ENCODE measurements at regions not wholly inside any gene's neighbourhood (a gene's known extent, or its start where the extent isn't known, plus 50 kb on each side); places are given as distances from the start of the nearest gene placed in this dataset.

DNA sequence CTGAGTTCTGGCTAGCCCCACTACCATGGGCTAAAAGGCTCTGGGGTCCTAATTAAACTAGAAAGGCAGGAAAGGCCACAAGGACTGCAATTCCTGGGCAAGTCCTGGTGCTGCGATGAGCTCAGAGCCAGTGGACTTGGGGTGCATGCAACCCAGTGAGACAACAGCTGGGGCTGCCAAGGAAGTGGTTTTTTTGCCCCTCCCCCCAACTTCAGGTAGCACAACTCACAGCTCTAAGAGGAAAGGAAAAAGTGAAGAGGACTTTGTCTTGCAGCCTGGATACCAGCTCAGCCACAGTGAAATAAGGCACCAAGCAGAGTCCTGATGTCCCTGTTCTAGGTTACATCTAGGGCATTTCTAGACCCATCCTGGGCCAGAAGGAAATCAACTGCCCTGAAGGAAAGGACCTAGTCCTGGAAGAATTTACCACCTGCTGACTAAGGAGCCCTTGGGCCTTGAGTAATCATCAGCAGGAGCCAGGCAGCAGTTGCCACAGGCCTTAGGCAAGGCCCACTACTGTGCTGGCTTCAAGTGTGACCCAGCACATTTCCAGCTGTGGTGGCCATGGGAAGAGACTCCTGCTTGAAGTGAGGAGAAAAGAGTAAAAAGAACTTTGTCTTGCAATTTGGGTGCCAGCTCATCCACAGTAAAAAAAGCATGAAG is 358.4 kb downstream of the BTBD3 start:
- Mint-ChIP-seq H3K4me3 (no peak overlapping the region), H3K9me3 (peaks cover 0 to 3% of the 10 kb centered on the region in 2 experiments; a peak in 2 of 5 replicates), H3K4me1 (peaks cover 0 to 6% of the 10 kb centered on the region in 2 experiments; a peak in 1 of 4 replicates), H3K36me3 (ENCODE audit: insufficient read depth in 1 of 3, low read depth in 3 of 3) (no peaks in the 10 kb centered on the region), H3K27ac (peak overlapping the region in 1 of 3 experiments; percentile 24; a peak in 2 of 7 replicates), H3K27me3 (ENCODE audit: low read depth) (no peaks in the 10 kb centered on the region)
- Histone ChIP-seq H3K9ac (ENCODE audit: extremely low read depth, insufficient read length, low read length) (no peak overlapping the region), H4K8ac (replicated peaks; ENCODE audit: insufficient read length, low read depth, low read length) (no peak overlapping the region), H2BK12ac (ENCODE audit: insufficient read length, low read depth, low read length) (no peak overlapping the region), H3K23me2 (ENCODE audit: insufficient read length, low read depth, low read length, poor library complexity, severe bottlenecking) (no peaks in the 10 kb centered on the region), H4K91ac (ENCODE audit: insufficient read length, low read depth, low read length) (no peak overlapping the region), H3K27ac (ENCODE audit: insufficient read length, low read depth, low read length) (no peak overlapping the region), H3K18ac (ENCODE audit: insufficient read length, low read depth, low read length) (no peak overlapping the region), H2BK15ac (ENCODE audit: low read depth, low read length) (no peak overlapping the region), H3K4me1 (ENCODE audit: insufficient read depth, low read length) (no peaks in the 10 kb centered on the region), H3K23ac (ENCODE audit: insufficient read length, low read depth, low read length) (no peak overlapping the region), H2BK120ac (ENCODE audit: low read depth, low read length, poor library complexity, severe bottlenecking) (no peak overlapping the region), H2AK5ac (ENCODE audit: insufficient read length, low read length) (no peak overlapping the region), H2BK5ac (ENCODE audit: insufficient read length, low read length) (no peak overlapping the region), H3K4ac (ENCODE audit: low read depth, low read length) (no peak overlapping the region), H3K27me3 (ENCODE audit: insufficient read depth, low read length) (no peaks in the 10 kb centered on the region), H3K79me1 (ENCODE audit: insufficient read depth, low read depth, low read length, poor library complexity, severe bottlenecking) (no peaks in the 10 kb centered on the region), H3K56ac (ENCODE audit: insufficient read length, low read depth, low read length) (no peak overlapping the region), H3K4me2 (ENCODE audit: insufficient read depth, insufficient read length, low read length) (no peak overlapping the region), H3K9me3 (ENCODE audit: control insufficient read depth, low read depth, low read length) (no peaks in the 10 kb centered on the region), H3K14ac (ENCODE audit: insufficient read depth, low read length) (no peak overlapping the region), H3K79me2 (ENCODE audit: insufficient read depth, low read length) (no peaks in the 10 kb centered on the region), H4K5ac (ENCODE audit: insufficient read length, low read depth, low read length) (no peak overlapping the region), H2AFZ (ENCODE audit: low read length) (no peak overlapping the region), H3T11ph (ENCODE audit: low read length) (no peak overlapping the region), H4K20me1 (ENCODE audit: control insufficient read depth, insufficient read depth, insufficient read length) (no peaks in the 10 kb centered on the region), H2BK20ac (ENCODE audit: low read depth, low read length, poor library complexity, severe bottlenecking) (no peak overlapping the region)
- no peak for TF ChIP-seq CTCF (conservative IDR thresholded peaks at IDR 0.05)
- no CpG with 5 or more reads among the region's 1 CpG for WGBS (ENCODE audit: extremely low coverage, insufficient read length, low lambda C conversion rate)
- DNase-seq, result no peak
